ENCODE measurements at regions not wholly inside any gene's neighbourhood (a gene's known extent, or its start where the extent isn't known, plus 50 kb on each side); places are given as distances from the start of the nearest gene placed in this dataset.

DNA sequence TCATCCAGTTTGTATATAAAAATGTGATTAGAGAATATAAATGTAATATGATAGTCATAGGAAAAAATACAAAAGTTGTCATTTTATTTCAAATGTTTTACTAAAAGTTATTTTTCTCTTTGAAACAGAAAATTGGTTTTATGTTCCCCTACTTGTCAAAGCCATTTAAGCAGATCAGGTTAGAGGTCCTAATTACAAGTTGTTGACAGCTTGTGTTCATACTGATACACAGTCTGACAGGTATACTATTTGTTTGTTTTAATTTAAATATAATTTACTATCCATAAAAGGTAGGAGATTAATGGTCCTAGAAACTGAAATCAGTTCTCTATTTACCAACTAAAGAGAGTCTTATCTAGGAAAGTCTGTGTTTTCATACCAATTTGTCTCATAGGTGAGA, 250.4 kb upstream of the TMEM161B start:
- Histone ChIP-seq H3K27me3 (ENCODE audit: control insufficient read depth, insufficient read depth, low read length, poor library complexity, severe bottlenecking) (no peaks in the 10 kb centered on the region), H3K4me3 (ENCODE audit: insufficient read depth, low read depth, low read length) (no peak overlapping the region), H3K36me3 (ENCODE audit: control insufficient read depth, insufficient read depth, low read length) (no peaks in the 10 kb centered on the region)

DNA sequence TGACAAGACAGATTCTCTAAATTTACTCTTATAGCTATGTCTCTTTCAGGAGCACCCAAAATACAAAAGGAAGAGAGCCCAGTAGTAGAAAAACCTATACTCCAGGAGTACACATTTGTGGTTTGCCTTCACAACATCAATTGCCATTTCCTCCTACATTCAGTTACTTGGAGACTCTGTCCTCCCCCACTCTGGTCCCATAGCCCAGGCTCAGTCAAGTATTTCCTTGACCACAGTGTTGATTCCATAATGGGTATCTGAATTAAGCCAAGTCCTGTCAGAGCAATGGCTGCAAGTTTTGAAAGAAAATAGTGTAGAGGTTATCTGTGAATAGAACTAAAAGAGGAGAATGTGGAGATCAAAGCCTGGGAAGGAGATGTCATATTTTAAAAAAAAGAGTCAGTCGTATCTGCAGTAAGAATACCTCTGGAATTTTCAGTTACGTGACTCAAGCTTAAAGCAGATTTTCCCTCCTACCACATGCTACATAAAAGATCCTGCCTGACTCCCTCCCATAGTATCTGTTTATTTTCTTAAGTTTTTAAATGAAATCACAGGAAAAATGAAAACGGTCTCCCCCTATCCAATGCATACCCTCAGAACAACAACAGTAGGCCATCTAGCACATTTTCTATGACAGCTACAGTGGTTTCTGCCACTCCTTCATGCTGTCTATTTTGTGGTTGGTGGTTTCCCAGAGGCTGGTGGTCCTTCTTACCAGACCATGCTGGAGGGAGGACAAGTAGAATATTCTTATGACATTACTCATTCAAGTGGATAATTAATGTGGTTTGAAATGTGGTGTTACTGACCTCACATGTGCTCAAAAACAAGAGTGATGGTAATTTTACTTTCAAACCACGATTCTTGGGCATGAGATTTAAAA, 249.7 kb upstream of the TMEM161B start:
- no peaks in the 10 kb centered on the region for H3K36me3 ChIP-seq (ENCODE audit: control insufficient read depth, insufficient read depth, low read length)
- 90% methylated on average over 2 to 3 of the region's 4 CpGs for WGBS, 2 experiments
- H3K4me1 ChIP-seq (ENCODE audit: control insufficient read depth, insufficient read depth, low read length) = no peaks in the 10 kb centered on the region
- no peaks in the 10 kb centered on the region for H3K9me3 ChIP-seq (ENCODE audit: control insufficient read depth, low read length)
- H3K27me3 ChIP-seq (ENCODE audit: control insufficient read depth, insufficient read depth, low read length, poor library complexity, severe bottlenecking) = no peaks in the 10 kb centered on the region
- H3K27ac ChIP-seq (ENCODE audit: insufficient read depth, low read depth, low read length, poor library complexity, severe bottlenecking) = no peak overlapping the region
- no peak overlapping the region for H3K4me3 ChIP-seq (ENCODE audit: insufficient read depth, low read depth, low read length)

More for the DNA sequence above, 250.4 kb upstream of the TMEM161B start:
- Histone ChIP-seq H3K9me3 (ENCODE audit: control insufficient read depth, low read length) (no peaks in the 10 kb centered on the region), H3K27ac (ENCODE audit: insufficient read depth, low read depth, low read length, poor library complexity, severe bottlenecking) (no peak overlapping the region), H3K4me1 (ENCODE audit: control insufficient read depth, insufficient read depth, low read length) (no peaks in the 10 kb centered on the region)

DNA sequence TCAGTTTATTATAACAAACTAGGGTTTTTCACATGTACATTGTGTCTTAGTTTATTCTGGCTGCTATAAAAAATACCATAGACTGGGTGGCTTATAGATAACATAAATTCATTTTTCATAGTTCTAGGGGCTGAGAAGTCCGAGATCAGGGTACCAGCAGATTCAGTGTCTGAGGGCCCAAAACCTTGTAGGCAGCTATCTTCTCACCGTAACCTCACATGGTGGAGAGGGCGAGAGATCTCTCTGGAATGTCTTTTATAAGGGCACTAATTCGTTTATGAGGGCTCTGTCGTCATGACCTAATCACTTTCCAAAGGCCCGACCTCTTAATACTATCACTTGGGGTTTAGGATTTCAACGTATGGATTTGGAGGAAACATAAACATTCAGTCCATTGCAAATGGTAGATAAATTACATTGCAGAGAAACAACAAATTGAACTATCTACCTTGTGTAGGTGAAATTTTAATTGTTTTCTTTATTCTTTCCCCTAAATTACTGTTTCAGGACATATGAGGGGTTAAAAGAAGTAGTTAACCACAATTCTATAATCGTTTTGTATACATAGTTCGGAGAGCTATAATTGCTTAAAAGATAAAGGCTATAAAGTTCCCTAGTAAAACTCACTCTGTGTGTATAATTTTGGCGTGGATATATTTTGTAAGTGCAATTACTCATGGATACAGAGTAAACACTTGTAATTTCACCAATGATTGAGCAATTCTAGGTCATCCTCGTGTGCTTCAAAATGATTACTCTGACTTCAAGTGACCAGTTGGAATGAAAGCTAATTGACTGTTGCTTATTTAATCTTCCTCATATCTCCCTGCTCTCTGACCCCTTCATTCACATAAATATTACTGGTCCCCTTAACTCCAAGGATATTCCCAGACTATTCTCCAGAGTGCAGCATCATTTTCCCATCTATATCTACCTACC, 247.5 kb upstream of the TMEM161B start:
- H3K27ac ChIP-seq (ENCODE audit: insufficient read depth, low read depth, low read length, poor library complexity, severe bottlenecking) = no peak overlapping the region
- no peaks in the 10 kb centered on the region for H3K4me1 ChIP-seq (ENCODE audit: control insufficient read depth, insufficient read depth, low read length)
- H3K9me3 ChIP-seq (ENCODE audit: control insufficient read depth, low read length) = no peaks in the 10 kb centered on the region
- H3K36me3 ChIP-seq (ENCODE audit: control insufficient read depth, insufficient read depth, low read length) = no peaks in the 10 kb centered on the region
- WGBS, 2 experiments = 92 to 93% methylated on average over 9 to 11 of the region's 11 CpGs
- H3K27me3 ChIP-seq (ENCODE audit: control insufficient read depth, insufficient read depth, low read length, poor library complexity, severe bottlenecking) = no peaks in the 10 kb centered on the region
- no peak overlapping the region for H3K4me3 ChIP-seq (ENCODE audit: insufficient read depth, low read depth, low read length)

DNA sequence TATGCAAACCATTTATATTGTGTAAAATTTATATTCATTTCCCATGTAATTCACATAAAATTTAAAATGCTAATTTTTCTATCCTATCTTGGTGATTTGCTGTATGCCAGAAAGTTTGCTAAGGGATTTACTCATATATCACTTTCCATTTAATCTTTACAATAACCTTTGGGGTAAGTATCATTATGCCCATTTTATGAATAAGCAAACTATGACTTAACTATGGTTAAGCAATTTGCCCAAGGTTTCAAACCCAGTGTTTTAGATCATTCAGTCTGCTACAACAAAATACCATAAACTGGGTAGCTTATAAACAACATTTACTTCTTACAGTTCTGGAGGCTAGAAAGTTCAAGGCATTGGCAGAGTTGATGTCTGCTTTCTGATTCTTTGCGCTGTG, 246.4 kb upstream of the TMEM161B start:
- H3K4me1 ChIP-seq (ENCODE audit: control insufficient read depth, insufficient read depth, low read length) = no peaks in the 10 kb centered on the region
- H3K36me3 ChIP-seq (ENCODE audit: control insufficient read depth, insufficient read depth, low read length) = no peaks in the 10 kb centered on the region
- H3K27ac ChIP-seq (ENCODE audit: insufficient read depth, low read depth, low read length, poor library complexity, severe bottlenecking) = no peak overlapping the region
- H3K27me3 ChIP-seq (ENCODE audit: control insufficient read depth, insufficient read depth, low read length, poor library complexity, severe bottlenecking) = no peaks in the 10 kb centered on the region
- no peak overlapping the region for H3K4me3 ChIP-seq (ENCODE audit: insufficient read depth, low read depth, low read length)
- no peaks in the 10 kb centered on the region for H3K9me3 ChIP-seq (ENCODE audit: control insufficient read depth, low read length)
- 93 to 95% methylated on average over 1 of the region's 1 CpG for WGBS, 2 experiments

DNA sequence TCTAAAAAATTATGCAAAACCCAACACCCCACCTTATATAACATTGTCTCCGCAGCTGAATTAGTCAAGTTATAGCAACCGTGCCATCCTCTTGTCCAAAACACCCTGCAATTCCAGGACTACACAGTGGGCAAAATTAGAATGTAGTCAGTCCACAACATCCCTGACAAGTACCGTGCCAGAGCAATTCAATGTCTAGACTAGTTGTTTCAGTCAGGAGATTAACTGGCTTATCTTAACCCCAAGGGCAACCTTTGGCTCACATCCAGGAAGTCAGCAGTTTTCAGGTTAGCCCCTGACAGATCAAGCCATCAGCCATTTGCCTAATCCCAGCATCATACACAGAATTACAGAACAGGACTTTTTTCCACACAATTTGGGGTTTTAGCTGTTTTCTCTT, 240.8 kb upstream of the TMEM161B start:
- Histone ChIP-seq H3K27ac (ENCODE audit: insufficient read depth, low read depth, low read length, poor library complexity, severe bottlenecking) (no peak overlapping the region), H3K27me3 (ENCODE audit: control insufficient read depth, insufficient read depth, low read length, poor library complexity, severe bottlenecking) (no peaks in the 10 kb centered on the region), H3K36me3 (ENCODE audit: control insufficient read depth, insufficient read depth, low read length) (no peaks in the 10 kb centered on the region), H3K9me3 (ENCODE audit: control insufficient read depth, low read length) (no peaks in the 10 kb centered on the region), H3K4me3 (ENCODE audit: insufficient read depth, low read depth, low read length) (no peak overlapping the region), H3K4me1 (ENCODE audit: control insufficient read depth, insufficient read depth, low read length) (no peaks in the 10 kb centered on the region)
- 75 to 77% methylated on average over 3 of the region's 3 CpGs for WGBS, 2 experiments

DNA sequence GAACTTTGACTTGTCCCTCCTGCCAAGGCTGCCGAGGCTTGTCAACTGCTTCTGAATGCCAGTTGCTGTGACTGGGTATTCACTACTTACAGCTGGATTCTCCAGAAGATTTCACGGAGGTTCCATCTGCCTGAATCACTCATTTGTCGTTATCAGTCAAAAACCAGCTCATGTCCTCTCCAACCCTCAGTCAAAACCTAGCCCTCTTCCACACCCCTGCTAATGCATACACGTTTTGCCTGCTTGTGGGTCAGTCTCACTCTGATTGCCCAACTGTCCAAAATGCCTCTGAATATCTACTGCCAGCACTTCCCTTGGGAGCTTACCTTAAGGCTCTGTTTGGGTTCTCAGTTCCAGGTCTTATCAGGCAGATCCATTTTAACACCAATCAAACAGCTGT, 238.6 kb upstream of the TMEM161B start:
- Histone ChIP-seq H3K27ac (ENCODE audit: insufficient read depth, low read depth, low read length, poor library complexity, severe bottlenecking) (no peak overlapping the region), H3K9me3 (ENCODE audit: control insufficient read depth, low read length) (no peaks in the 10 kb centered on the region), H3K4me1 (ENCODE audit: control insufficient read depth, insufficient read depth, low read length) (peaks cover 7% of the 10 kb centered on the region), H3K36me3 (ENCODE audit: control insufficient read depth, insufficient read depth, low read length) (no peaks in the 10 kb centered on the region), H3K4me3 (ENCODE audit: insufficient read depth, low read depth, low read length) (no peak overlapping the region), H3K27me3 (ENCODE audit: control insufficient read depth, insufficient read depth, low read length, poor library complexity, severe bottlenecking) (no peaks in the 10 kb centered on the region)
- 91 to 93% methylated on average over 4 of the region's 4 CpGs for WGBS, 2 experiments

DNA sequence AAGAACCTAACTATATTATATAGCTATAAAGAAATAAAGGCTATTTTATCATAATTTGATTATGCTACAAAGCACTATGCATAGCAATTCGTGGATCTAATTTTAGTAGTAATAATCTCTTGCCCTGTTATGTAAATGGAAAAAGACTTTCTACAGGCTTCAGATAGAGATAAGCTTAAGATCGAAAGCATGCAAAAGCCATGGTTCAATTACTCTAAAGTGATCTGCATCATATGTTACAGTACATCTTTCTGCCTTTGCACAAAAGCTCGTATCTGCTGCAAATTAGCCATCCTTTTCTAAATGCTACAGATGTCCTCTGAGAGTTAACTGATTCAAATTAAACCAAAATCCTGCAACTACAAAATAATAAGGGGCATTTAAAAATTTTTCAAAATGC, 234.8 kb upstream of the TMEM161B start:
- 94 to 98% methylated on average over 2 to 3 of the region's 3 CpGs for WGBS, 2 experiments
- Histone ChIP-seq H3K4me1 (ENCODE audit: control insufficient read depth, insufficient read depth, low read length) (peaks cover 11% of the 10 kb centered on the region), H3K36me3 (ENCODE audit: control insufficient read depth, insufficient read depth, low read length) (no peaks in the 10 kb centered on the region), H3K27ac (ENCODE audit: insufficient read depth, low read depth, low read length, poor library complexity, severe bottlenecking) (no peak overlapping the region), H3K4me3 (ENCODE audit: insufficient read depth, low read depth, low read length) (no peak overlapping the region), H3K9me3 (ENCODE audit: control insufficient read depth, low read length) (no peaks in the 10 kb centered on the region), H3K27me3 (ENCODE audit: control insufficient read depth, insufficient read depth, low read length, poor library complexity, severe bottlenecking) (no peaks in the 10 kb centered on the region)

DNA sequence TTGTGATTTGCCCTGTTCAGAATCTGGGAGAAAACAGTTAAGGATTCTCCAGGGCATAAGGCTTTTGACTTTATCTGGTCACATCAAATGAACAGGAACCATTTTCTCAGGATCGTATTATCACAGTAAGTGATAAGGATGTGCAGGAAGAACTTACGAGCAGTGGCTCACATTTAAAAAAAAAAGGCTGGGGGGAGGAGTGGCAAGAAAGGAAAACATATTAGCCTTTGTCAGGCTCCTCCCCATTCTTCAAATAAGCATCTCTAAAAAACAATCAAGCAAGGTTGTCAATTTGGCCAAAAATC, 234.3 kb upstream of the TMEM161B start:
- no peaks in the 10 kb centered on the region for H3K27me3 ChIP-seq (ENCODE audit: control insufficient read depth, insufficient read depth, low read length, poor library complexity, severe bottlenecking)
- no peak overlapping the region for H3K27ac ChIP-seq (ENCODE audit: insufficient read depth, low read depth, low read length, poor library complexity, severe bottlenecking)
- WGBS, 2 experiments = 91 to 94% methylated on average over 2 of the region's 2 CpGs
- H3K4me1 ChIP-seq (ENCODE audit: control insufficient read depth, insufficient read depth, low read length) = peaks cover 11% of the 10 kb centered on the region
- H3K4me3 ChIP-seq (ENCODE audit: insufficient read depth, low read depth, low read length) = no peak overlapping the region
- H3K36me3 ChIP-seq (ENCODE audit: control insufficient read depth, insufficient read depth, low read length) = no peaks in the 10 kb centered on the region
- H3K9me3 ChIP-seq (ENCODE audit: control insufficient read depth, low read length) = no peaks in the 10 kb centered on the region

DNA sequence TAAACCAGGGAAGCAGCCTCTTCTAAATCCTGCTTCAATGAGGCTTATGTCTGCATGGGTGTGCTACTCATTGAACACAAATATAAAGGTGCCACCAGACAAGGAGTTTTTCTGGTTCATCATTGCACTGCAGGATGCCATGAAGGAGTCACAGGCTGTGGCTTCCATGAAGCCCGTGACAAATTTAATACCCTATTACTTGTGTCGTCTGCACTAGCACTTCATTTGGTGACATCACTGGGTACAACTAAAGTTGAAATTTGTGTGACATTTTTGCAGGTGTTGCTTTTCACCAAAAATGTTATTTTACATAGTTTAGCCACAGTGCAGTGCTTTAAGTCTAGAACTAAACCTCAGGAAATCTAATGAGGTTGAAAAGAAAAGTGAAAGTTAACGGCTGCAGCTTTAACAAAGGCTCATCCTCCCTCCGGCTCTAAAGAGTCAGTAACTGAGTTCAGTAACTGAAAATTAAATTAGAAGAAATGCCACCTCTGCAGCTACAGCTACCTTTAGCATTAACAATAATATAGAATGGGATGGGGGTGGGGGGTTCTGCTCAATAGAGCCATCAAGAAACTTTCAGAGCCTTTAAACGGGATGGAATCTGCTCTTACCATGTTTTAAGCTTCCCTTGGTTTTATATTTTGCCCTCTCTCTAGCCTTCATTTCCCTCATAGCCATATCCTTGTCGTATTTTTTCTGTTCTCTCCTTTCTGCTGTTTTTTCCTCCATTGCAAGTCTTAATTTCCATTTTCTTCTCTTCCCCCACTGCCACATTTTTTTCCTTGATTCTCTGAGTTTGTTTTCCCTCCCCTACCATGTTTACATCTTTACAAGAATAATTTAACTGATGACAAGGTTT, 233.8 kb upstream of the TMEM161B start:
- no peaks in the 10 kb centered on the region for H3K36me3 ChIP-seq (ENCODE audit: control insufficient read depth, insufficient read depth, low read length)
- H3K9me3 ChIP-seq (ENCODE audit: control insufficient read depth, low read length) = no peaks in the 10 kb centered on the region
- no peaks in the 10 kb centered on the region for H3K27me3 ChIP-seq (ENCODE audit: control insufficient read depth, insufficient read depth, low read length, poor library complexity, severe bottlenecking)
- WGBS, 2 experiments = 86 to 89% methylated on average over 5 to 6 of the region's 6 CpGs
- H3K4me3 ChIP-seq (ENCODE audit: insufficient read depth, low read depth, low read length) = no peak overlapping the region
- peaks cover 11% of the 10 kb centered on the region for H3K4me1 ChIP-seq (ENCODE audit: control insufficient read depth, insufficient read depth, low read length)
- H3K27ac ChIP-seq (ENCODE audit: insufficient read depth, low read depth, low read length, poor library complexity, severe bottlenecking) = no peak overlapping the region
